Activated CD8-positive, alpha-beta T cell treated with anti-CD3 and anti-CD28 coated beads for 36 hours (primary cell): ENCODE measurements at regions not wholly inside any gene's neighbourhood (a gene's known extent, or its start where the extent isn't known, plus 50 kb on each side); places are given as distances from the start of the nearest gene placed in this dataset.

ENCODE experiments used
- ATAC-seq: fragments of 200-7000 bp; cut with Tn5 transposase; one replicate; pipeline ENCODE4 v1.10.0; 2021; ENCODE audit warnings: mild to moderate bottlenecking, moderate library complexity
- CTCF ChIA-PET: fragments of 350-600 bp; sonication (Branson Sonifier 250); formaldehyde crosslinking; loops from one replicate; lab custom pipeline; 2021; ENCODE audit warnings: antibody characterized with exemption; lab: Charles Lee
- POLR2A ChIA-PET: fragments of 350-600 bp; sonication (Branson Sonifier 250); formaldehyde crosslinking; loops from one replicate; lab custom pipeline; 2021; ENCODE audit warnings: antibody characterized with exemption; lab: Charles Lee
- DNase-seq: peaks from one replicate; pipeline ENCODE4 v3.0.0-alpha.2; 2020
- H3K27ac Mint-ChIP-seq: one replicate; pipeline ENCODE4 v1.8.0; 2021; ENCODE audit warnings: mild to moderate bottlenecking, mixed read lengths
- H3K27me3 Mint-ChIP-seq: one replicate; pipeline ENCODE4 v1.8.0; 2021; ENCODE audit warnings: mixed read lengths
- H3K36me3 Mint-ChIP-seq: one replicate; pipeline ENCODE4 v1.8.0; 2021; ENCODE audit warnings: low read depth, mixed read lengths
- H3K4me1 Mint-ChIP-seq: one replicate; pipeline ENCODE4 v1.8.0; 2021; ENCODE audit warnings: low read depth, mixed read lengths
- H3K4me3 Mint-ChIP-seq: one replicate; pipeline ENCODE4 v1.8.0; 2021; ENCODE audit warnings: mild to moderate bottlenecking, moderate library complexity, mixed read lengths
- H3K9me3 Mint-ChIP-seq: one replicate; pipeline ENCODE4 v1.8.0; 2021; ENCODE audit warnings: mixed read lengths
- CTCF ChIP-seq: fragments of 200-600 bp; IDR thresholded peaks from one replicate; pipeline ENCODE4 v1.8.0; 2022; ENCODE audit warnings: antibody characterized with exemption, mild to moderate bottlenecking
- intact Hi-C: fragments of 100-400 bp; cut with micrococcal nuclease; formaldehyde crosslinking; loops from one replicate; pipeline ENCODE4 v1.10.0; 2022

GRCh38 chr7:85529831-85530230 is 343.0 kb upstream of the SEMA3D start:
- no peak overlapping the region for H3K4me3 Mint-ChIP-seq
- no peaks in the 10 kb centered on the region for H3K27me3 Mint-ChIP-seq
- TF ChIP-seq CTCF, result no peak
- ChIA-PET CTCF (no interaction called here), POLR2A (no interaction called here)
- H3K27ac Mint-ChIP-seq, result no peak overlapping the region
- peaks cover 2% of the 10 kb centered on the region for H3K9me3 Mint-ChIP-seq
- H3K4me1 Mint-ChIP-seq, result no peaks in the 10 kb centered on the region
- ATAC-seq (no peak), DNase-seq (no peak)
- no peaks in the 10 kb centered on the region for H3K36me3 Mint-ChIP-seq
- intact Hi-C loops, result no loop called here

- DNase-seq (no peak), ATAC-seq (no peak)
- Mint-ChIP-seq H3K36me3 (no peaks in the 10 kb centered on the region), H3K4me1 (no peaks in the 10 kb centered on the region), H3K4me3 (no peak overlapping the region), H3K27me3 (no peaks in the 10 kb centered on the region), H3K27ac (no peak overlapping the region), H3K9me3 (peaks cover 2% of the 10 kb centered on the region)
- intact Hi-C loops, result no loop called here
- TF ChIP-seq CTCF, result no peak
- POLR2A ChIA-PET, result no interaction called here
- CTCF ChIA-PET, result interaction anchor here (1.3 kb wide), 1 partner anchor 24 kb away, joined by 4 read pairs; no protein-coding TSS in a partner anchor
Observed at GRCh38 chr7:85529201-85529600, 342.3 kb upstream of the SEMA3D start.

GRCh38 chr7:85528581-85528980 is 341.7 kb upstream of the SEMA3D start:
- intact Hi-C loops, result no loop called here
- H3K4me3 Mint-ChIP-seq, result no peak overlapping the region
- POLR2A ChIA-PET, result no interaction called here
- no peak for TF ChIP-seq CTCF
- DNase-seq, result no peak
- H3K9me3 Mint-ChIP-seq, result peaks cover 2% of the 10 kb centered on the region
- H3K27ac Mint-ChIP-seq, result no peak overlapping the region
- H3K36me3 Mint-ChIP-seq, result no peaks in the 10 kb centered on the region
- ATAC-seq, result no peak
- no peaks in the 10 kb centered on the region for H3K27me3 Mint-ChIP-seq
- CTCF ChIA-PET, result interaction anchor here (1.3 kb wide), 1 partner anchor 24 kb away, joined by 4 read pairs; no protein-coding TSS in a partner anchor
- no peaks in the 10 kb centered on the region for H3K4me1 Mint-ChIP-seq

GRCh38 chr7:85525676-85526075 is 338.8 kb upstream of the SEMA3D start:
- DNase-seq, result no peak
- intact Hi-C loops, result no loop called here
- H3K4me3 Mint-ChIP-seq, result no peak overlapping the region
- no peaks in the 10 kb centered on the region for H3K36me3 Mint-ChIP-seq
- POLR2A ChIA-PET, result no interaction called here
- TF ChIP-seq CTCF, result no peak
- H3K27me3 Mint-ChIP-seq, result no peaks in the 10 kb centered on the region
- no peaks in the 10 kb centered on the region for H3K4me1 Mint-ChIP-seq
- ATAC-seq, result no peak
- H3K9me3 Mint-ChIP-seq, result peaks cover 2% of the 10 kb centered on the region
- CTCF ChIA-PET, result no interaction called here
- H3K27ac Mint-ChIP-seq, result no peak overlapping the region

- no peaks in the 10 kb centered on the region for H3K27me3 Mint-ChIP-seq
- TF ChIP-seq CTCF, result no peak
- no peak for ATAC-seq
- no peak for DNase-seq
- no peak overlapping the region for H3K4me3 Mint-ChIP-seq
- H3K27ac Mint-ChIP-seq, result no peak overlapping the region
- no peaks in the 10 kb centered on the region for H3K4me1 Mint-ChIP-seq
- POLR2A ChIA-PET, result no interaction called here
- no peaks in the 10 kb centered on the region for H3K36me3 Mint-ChIP-seq
- CTCF ChIA-PET, result no interaction called here
- intact Hi-C loops, result no loop called here
- peaks cover 2% of the 10 kb centered on the region for H3K9me3 Mint-ChIP-seq
Observed at GRCh38 chr7:85522070-85522469, 335.2 kb upstream of the SEMA3D start.
